ENCODE measurements at regions not wholly inside any gene's neighbourhood (a gene's known extent, or its start where the extent isn't known, plus 50 kb on each side); places are given as distances from the start of the nearest gene placed in this dataset.

GRCh38 chr14:95409477-95410272 is 90.0 kb upstream of the CLMN start:
- TF ChIP-seq CTCF (IDR thresholded peaks at IDR 0.05) (no peak), POLR2A (IDR thresholded peaks at IDR 0.05) (no peak)
